DMS53 (cell line): ENCODE measurements at regions not wholly inside any gene's neighbourhood (a gene's known extent, or its start where the extent isn't known, plus 50 kb on each side); places are given as distances from the start of the nearest gene placed in this dataset.

Experiments used
- DNase-seq: peaks from one replicate; lab custom pipeline; 2025; lab: John Stamatoyannopoulos, UW

DNA sequence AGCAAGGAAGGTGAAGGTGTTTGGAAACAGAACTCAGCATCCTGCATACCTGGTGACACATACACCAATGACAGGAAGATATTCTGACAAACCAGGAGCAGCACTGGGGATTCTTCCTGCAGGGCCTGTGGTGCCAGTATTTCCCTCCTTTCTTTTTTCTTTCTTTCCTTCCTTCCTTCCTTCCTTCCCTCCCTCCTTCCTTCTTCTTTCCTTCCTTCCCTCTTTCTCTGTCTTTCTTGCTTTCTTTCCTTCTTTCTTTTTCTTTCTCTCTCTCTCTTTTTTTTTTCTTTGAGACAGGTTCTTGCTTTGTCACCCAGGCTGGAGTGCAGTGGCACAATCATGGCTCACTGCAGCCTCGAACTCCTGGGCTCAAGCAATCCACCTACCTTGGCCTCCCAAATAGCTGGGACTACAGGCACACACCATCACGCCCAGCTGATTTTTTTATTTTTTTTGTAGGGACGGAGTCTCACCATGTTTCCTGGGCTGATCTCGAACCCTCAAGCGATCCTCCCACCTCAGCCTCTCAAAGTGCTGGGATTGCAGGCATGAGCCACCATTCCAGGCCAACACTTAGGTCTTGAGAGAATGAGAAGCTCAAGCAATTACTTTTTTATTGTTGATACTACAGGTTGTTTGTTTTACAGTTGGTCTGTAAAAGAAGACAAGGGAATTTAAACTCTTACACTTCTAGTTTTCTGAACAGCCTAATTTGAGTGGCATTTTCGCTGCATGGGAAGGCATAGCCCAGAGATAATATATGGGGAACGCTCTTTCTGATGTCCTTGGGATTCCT is 54.7 kb upstream of the GATA6 start:
- DNase-seq: no peak

DNA sequence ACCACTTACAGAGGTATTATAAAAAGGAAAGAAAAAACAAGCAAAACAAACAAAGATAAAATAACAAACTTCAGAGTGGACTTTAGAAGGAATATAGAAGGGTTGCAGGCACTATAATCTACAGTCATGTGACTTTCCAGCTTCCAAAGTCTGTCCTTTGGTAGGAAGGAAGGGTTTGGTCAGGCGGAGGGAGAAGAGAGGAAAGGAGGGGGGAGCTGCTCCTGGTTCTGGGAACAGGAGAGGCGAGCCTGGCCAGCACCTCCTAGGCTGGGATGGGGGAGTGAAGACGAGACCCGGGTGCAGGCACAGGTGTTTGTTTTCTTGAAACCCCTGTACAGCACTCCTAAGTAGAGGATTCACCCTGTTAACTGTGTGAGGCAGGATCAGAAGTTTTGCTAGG is 53.8 kb upstream of the GATA6 start:
- DNase-seq: no peak
